Left renal cortex interstitium (tissue), 4 donors: ENCODE measurements at regions not wholly inside any gene's neighbourhood (a gene's known extent, or its start where the extent isn't known, plus 50 kb on each side); places are given as distances from the start of the nearest gene placed in this dataset.
"Not testable (repeated sequence)": the region's sequence is repeated elsewhere in the genome, so short reads cannot be mapped to it uniquely, and the experiment has no call there.

ENCODE experiments used
- DNase-seq, 4 donors: peaks; one replicate each; pipeline ENCODE4 v3.0.0-alpha.2; 2013; ENCODE audit warnings: low read depth in 4 of 4, low spot score in 2 of 4, missing footprints in 1 of 4

DNA sequence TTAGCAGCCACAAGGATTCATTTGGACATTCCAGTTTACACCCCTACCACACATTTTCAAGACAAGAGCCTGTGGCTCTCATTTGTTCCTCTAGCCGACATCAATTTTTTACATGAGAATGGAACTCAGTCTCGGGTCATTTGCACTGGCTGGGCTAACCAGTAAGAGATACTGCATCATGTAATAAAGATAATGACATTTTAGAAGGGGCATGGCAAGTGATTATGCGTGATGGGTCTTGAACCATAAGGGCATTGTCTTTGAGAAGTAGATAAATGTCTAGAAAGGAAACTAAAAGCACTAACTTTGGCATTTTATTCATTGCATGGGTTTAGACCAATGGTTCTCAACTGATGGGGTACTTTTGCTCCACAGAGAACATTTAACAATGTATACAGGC is 146.0 kb upstream of the GRM7 start:
- no peak for DNase-seq

DNA sequence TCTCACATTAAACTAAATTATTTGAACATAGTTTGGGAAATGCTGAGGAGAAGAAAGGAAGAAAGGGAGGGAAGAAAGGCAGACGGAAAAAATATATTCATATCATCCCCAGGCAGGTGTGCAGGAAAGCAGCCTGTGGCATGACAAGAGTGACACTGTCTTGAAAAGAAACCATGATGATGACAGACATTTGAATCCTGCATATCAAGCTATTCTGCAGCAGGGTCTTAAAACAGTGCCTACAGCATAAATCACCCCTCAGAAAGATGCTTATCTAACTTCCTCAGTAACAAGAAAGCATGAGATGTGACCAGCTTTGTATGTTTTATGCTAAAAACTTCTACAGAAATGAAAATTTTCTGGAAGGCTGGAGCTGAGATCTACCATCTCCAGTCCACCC is 144.5 kb upstream of the GRM7 start:
- no peak for DNase-seq

DNA sequence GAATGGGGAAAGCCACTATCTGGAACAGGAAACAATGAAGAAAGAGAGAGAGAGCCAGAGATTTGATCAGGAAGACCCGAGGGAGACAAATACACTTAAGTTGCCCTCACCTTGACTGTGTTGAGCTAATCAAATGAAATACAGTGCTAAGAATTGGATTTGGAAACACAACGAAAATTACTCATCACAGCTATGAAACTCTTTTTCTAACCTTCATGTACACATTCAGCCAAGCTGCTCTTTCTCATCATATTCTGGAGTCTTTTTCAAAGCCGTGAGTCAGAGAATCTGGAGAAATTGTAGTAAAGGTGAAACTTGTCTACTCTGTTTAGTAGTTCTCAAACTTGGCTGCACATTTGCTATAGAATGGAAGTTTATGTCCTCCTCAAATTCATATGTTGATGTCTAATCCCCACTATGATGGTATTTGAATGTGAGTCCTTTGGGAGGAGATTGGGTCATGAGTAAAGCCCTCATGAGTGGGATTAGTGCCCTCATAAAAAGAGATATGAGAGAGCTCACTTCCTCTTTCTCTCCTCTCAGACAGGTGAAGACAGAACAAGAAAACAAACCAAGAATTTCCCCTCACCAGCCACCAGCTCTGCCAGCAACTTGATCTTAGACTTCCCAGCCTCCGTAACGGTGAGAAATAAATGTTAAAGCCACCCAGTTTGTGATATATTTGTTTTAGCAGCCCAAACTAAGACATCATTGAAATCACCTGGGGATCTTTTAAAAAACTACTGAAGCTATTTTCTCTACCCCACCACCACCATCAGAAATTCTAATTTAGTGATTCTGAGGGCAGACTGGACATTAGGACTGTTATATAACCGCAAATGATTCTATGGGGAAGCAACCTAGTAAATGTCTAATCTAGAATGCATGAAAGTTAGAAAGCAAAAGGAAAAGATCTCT is 143.6 kb upstream of the GRM7 start:
- no peak for DNase-seq

DNA sequence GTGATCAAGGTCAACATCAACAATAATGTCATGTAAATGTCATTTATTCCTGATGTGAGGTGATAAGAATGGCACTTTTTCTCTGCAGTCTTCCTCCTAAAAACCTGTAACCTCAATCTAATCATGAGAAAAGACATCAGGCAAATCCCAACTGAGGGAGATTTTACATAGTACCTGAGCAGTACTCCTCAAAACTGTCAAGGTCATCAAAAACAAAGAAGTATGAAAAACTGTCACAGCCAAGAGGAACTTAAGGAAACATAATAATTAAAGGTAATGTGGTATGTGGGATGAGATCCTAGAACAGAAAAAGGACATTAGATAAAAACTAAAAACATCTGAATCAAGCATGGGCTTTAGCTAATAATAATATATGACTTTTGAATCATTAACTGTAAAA is 140.9 kb upstream of the GRM7 start:
- no peak for DNase-seq

DNA sequence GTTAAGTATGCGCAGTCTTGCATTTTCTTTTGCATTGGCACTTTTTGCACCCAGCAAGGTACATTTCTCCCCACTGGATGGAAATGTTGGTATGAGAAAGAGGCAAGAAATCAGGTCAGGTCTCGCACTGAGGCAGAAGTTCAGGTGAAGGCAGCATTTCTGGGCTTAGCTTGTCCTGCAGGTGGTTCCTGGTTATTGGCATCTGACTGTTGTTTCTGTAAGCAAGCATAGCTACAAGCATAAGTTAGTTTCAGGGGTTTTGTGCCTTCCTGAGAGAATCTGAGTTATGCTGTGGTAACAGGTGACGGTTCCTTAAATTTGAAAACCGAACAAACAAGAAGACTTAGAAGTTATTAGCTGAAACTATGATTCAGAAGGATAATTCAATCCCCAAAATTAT is 139.4 kb upstream of the GRM7 start:
- no peak for DNase-seq

DNA sequence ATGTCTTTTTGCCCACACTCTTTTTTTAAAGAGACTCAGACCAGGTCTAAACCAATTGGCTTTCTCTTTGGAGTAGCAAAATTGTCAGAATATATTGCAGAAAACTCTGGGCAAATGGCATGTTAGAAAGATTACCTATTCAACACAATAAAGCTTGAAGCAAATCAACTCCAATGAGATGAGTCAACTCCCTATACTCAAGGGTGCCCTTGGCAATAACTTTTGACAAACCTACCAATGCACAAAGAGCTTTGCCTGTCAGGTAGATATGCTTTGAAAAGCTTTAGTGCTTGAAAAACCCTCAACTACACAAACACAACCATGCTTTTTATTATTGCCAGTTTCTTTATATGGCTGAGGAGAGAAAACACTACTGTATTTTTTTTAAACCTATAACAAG is 137.7 kb upstream of the GRM7 start:
- DNase-seq, result no peak

DNA sequence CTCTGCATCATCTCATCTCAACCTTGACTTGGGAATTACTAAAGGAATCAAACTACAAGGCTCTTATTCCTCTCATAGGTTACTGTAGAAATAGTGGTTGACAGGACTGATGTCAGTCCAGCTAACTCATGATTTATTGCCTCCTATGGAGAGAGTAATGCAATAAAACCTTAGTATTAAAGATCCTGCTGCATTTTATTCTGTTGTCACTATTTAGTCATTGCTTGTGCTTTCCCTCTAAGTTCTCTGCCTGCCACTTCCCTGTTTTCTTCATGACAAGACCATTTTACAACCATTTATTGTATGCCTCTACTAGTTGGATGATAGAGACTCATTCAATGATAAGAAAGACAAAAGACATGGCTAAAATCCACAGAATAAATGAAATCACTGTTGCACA is 134.1 kb upstream of the GRM7 start:
- DNase-seq, result no peak

DNA sequence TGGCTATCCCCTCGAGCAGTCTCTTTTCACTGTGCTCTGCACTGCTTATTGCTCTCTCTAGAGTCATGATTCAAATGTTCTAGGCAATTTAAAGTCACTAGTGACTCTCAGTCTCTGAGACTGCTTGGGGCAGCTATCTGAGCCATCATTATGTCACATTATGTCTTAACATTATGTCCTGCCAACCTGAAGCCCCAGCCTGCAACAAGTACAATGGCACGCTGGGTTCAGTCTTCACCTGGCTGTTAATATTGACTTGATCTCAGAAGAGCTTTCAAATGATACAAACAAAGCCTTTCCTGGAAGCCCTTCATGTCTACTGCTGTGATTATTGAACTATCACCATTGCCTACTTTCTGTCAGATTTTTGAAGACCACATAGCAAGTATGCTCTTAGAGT is 128.1 kb upstream of the GRM7 start:
- no peak for DNase-seq

DNA sequence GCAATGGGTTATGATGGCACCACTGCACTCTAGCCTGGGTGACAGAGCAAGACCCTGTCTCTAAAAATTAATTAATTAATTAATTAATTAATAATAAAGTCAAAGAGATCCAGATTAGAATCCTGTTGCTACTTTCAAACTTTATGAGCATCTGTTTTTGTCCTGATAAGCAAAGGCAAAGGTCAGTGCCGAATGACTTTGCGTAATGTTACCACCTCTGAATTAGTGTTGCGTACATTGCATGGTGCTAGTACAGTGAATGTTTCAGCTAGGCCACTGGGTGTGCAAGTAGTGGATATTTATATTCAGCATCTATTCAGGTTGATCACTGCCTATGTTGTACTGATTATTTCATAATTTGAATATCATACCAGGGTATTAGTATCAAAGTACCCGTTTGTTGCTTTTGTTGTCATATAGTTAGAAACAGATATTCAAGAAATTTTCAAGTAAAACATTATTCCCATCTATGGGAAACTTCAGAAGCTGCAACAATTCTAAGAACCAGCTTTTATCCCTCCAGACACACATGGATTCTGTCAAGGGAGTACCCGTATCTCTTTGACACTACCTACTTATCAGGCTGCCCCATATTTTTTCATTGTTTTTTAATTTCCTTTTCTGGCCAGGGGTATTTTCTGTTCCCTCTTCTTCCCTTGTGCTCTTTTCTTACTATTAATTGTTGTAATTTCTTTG is 127.1 kb upstream of the GRM7 start:
- DNase-seq, result no peak

DNA sequence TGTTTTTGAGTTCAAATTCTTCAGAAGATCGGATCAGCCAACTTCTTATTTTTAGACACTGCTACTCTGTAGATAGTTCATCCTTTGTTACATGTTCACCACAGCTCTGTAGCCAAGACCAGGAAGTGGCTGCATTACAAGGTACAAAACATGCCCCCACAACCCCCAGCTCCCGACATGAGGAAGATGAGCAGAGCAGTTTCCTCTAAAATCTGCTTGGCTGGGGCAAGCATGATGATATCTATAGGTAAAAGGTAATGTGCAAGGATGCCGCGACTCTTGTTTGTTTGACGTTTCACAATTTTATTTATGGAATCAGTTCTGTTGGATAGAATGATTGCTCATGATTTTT is 126.5 kb upstream of the GRM7 start:
- no peak for DNase-seq

DNA sequence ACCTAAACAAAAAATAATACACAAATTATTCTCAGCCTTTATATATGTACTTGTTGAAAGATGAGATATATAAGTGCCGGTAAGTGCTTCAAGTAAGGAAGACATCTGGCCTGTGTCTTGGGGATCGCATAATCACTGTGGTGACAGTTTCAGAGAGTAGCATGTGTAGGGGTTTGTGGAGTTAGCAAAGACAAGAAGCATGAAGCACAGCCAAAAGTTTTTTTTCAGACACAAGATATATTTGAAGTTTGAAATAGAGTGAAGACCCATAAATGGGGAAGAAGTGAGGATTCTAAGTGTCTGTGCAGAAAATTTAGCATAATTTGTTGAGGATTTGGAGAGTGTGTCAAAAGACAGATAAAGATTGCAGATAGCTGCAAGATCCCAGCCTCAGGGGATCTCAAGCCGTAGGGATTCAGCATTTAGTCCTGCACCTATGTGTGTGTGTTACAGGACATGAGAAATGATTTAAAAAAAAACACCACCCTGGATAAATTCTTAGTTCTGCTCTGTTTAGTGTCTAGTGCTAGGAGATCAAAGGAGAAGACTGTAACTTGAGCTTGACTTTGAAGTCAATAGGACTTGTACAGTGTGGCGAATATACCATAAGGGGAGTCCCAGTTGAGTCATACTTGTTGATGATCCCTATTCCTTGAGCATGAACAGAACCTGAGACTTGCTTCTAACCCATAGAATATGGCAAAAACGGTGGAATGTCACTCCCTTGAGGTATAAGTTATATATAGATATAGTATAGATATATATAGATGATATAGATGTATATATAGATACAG is 123.9 kb upstream of the GRM7 start:
- DNase-seq, result peak in 1 of 4 donors; percentile 9

DNA sequence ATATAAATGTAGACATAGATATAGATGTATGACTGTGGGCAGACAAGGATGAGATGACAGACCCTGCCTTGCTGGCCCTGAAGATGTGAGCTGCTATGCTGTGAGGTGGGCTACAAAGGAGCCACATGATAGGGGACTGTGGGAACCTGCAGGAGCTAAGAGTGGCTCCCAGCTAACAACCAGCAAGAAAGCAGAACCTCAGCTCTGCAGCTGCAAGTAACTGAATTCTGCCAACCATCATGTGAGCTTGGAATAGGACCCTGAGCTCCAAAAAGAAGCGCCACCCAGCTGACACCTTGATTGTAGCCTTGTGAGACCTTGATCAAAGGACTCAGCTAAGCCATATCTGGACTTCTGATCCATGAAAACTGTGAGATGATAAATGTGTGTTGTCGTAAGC is 123.3 kb upstream of the GRM7 start:
- no peak for DNase-seq

DNA sequence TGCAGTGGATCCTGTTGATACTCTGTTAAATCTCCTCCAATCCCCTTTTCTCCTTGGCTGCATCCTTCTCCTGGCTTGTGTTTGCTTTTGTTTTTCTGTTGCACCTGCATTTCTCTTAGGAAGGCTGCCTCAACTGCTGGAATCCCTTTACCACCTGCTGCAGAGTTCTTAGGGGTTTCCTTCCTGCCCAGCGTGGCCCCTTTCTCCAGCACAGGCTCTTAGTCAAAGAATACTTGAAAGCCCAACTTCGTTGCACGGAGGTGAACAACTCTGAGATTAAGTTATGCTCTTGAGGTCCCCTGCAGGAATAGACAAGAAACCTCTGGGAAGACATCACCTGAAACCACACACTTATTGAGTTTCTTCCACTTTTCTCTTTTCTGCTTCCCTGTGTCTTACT is 121.6 kb upstream of the GRM7 start:
- DNase-seq, result no peak

DNA sequence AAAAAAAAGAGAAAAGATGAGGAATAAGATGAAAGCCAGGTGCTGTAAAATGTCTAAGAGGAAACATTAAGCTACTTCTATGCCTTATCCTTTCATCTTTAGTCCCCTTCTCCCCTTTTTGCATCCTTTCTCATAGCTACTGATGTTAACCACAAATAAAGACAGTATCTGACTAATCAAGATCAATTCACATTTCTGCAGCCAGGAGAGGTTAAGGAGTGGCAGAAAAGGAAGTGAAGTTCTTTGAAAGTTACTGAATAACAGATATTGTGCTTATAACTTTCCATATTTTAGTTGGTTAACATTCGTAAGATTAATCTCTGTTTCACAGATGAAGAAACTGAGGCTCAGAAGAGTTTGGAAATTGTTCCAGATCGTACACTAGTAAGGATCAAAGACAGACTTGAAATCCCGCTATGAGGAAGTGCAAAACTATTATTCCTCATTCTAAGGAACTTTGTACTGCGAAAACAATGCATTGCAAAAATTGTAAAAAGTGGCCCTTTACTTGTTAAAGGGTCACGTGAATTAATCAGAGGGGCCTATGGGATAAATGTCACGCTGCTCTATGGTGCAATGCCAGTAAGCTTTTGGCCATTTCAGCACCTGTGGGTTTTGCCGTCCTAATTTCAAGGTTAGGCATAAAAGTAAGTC is 117.7 kb upstream of the GRM7 start:
- no peak for DNase-seq

DNA sequence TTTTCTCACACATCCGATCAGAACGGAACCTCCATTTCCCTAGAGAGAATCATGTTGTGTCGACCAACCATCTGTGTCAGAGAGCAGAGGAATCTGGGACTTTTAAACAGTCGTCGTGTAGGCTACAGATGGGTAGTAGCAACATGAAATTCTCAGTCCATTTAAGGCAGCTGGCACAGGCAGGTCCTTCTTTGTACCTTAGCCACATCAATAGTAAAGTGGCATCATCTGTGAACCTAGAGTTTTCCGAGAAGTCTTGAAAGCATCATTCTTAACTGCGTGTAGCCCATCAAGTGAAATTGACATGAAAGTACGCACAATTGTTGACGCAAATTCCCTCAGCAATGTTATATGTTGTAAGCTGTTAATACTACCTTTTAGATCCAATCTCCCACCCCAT is 114.5 kb upstream of the GRM7 start:
- no peak for DNase-seq

DNA sequence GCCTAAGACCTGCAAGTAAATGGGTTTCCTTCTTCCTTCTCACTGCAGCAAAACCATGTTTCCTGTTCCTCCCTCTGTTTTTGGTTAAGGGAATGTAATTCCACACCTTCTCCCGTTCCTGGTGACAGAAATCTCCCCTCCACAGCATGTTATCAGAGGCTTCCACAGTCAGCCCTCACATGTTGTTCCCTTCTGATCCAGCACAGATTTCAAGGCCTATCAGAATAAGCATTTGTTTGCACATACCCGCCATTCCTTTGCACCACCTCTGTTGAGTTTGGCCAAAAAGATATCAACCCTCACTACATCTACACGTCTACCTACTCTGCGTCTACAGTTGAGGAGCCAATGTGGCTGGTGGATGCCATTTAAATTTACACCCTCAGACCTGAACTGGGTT is 113.9 kb upstream of the GRM7 start:
- no peak for DNase-seq

DNA sequence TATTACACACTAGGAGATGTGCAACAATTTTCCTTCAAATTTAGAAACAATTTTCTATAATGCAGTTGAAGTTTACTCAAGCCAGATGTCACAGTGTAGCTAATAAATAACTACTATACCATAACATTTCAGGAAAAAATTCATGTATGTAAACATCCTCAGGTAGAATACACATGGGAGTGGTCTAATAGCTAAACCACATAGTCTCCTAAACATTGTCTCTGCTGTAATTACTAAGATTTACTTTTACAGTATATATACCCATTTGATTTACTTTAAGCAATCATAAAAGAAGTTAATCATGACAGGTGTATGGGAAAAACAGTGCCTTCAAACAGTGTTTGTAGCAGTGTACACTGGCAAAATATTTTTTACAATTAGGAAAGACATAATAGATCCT is 110.1 kb upstream of the GRM7 start:
- no peak for DNase-seq

DNA sequence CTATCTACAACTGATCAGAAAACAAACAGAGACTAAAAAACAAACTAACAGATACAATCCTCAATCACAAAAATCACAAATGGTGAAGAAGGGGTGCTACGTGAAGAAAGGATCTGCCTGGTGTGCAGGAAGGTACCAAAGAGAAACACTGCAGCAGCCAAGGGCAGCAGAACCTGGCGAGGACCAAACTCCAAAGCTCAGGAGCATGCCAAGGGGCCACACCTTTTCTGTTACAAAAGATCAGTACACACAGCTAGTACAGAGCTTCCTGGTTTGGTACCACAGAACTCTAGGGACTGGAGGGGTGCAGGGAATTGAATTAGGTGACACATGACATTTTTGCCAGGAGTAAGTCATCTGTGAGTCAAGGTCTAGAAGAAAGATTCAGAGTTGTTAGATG is 107.4 kb upstream of the GRM7 start:
- no peak for DNase-seq

DNA sequence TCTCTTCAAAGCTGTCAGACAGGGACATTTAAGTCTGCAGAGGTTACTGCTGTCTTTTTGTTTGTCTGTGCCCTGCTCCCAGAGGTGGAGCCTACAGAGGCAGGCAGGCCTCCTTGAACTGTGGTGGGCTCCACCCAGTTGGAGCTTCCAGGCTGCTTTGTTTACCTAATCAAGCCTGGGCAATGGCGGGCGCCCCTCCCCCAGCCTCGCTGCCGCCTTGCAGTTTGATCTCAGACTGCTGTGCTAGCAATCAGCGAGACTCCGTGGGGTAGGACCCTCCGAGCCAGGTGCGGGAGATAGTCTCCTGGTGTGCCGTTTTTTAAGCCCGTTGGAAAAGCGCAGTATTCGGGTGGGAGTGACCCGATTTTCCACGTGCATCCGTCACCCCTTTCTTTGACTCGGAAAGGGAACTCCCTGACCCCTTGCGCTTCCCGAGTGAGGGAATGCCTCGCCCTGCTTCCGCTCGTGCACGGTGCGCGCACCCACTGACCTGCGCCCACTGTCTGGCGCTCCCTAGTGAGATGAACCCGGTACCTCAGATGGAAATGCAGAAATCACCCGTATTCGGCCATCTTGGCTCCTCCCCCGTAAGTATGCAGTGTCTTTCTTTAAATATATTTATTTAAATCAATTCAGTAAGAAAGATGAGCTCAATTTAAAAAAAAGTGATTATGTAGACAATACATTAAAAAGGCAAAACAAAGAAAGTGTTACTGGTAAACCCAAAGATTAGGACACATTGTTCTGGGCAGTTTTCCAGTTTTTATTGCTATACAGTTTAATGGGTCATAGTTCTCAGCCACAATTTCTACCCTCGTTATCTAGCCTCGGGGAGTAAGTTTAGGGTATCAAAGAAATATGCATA is 91.2 kb upstream of the GRM7 start:
- not testable (repeated sequence) for DNase-seq

DNA sequence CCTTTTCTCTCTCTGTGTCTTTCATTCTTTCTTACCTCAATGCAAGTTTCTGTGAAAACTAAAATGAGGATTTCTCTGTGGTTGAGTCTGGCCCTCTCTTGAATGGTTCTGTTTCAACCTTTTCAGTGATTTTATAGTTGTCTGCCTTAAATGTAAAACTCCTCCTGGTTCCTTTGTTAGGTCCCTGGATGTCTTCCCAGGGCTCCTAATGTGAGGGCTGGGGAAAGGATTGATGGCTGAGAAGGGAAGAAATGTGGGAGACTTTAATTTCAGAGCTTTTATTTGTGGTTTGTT is 90.6 kb upstream of the GRM7 start:
- no peak for DNase-seq
